SK-N-SH (cell line): ENCODE measurements at regions not wholly inside any gene's neighbourhood (a gene's known extent, or its start where the extent isn't known, plus 50 kb on each side); places are given as distances from the start of the nearest gene placed in this dataset.

Experiments
- CHD2 ChIP-seq: fragments of 150-350 bp; IDR thresholded peaks from 2 replicates; pipeline ENCODE4 v1.6.1; 2018; ENCODE audit warnings: low read length; ENCODE audit not compliant: partially characterized antibody
- IRF3 ChIP-seq: fragments of 150-350 bp; IDR thresholded peaks from 2 replicates; pipeline ENCODE4 v1.6.1; 2016; ENCODE audit warnings: mild to moderate bottlenecking, low read depth, low read length
- YY1 ChIP-seq: IDR thresholded peaks from 2 replicates; pipeline ENCODE4 v1.4.0; 2012; ENCODE audit warnings: low read depth, mild to moderate bottlenecking
- TF ChIP-seq, protein P1 (sequence below): fragments of 150-350 bp; IDR thresholded peaks from 2 replicates; pipeline ENCODE4 v1.6.1; 2017; ENCODE audit warnings: antibody characterized with exemption, low read length, low read depth, borderline replicate concordance
- TF ChIP-seq, protein P2 (sequence below): IDR thresholded peaks from 2 replicates; pipeline ENCODE4; 2012
- TF ChIP-seq, protein P3 (sequence below): fragments of 200-600 bp; sonication (generic); IDR thresholded peaks from 2 replicates; pipeline ENCODE4 v1.6.1; 2017; ENCODE audit warnings: antibody characterized with exemption, mild to moderate bottlenecking, moderate library complexity

DNA sequence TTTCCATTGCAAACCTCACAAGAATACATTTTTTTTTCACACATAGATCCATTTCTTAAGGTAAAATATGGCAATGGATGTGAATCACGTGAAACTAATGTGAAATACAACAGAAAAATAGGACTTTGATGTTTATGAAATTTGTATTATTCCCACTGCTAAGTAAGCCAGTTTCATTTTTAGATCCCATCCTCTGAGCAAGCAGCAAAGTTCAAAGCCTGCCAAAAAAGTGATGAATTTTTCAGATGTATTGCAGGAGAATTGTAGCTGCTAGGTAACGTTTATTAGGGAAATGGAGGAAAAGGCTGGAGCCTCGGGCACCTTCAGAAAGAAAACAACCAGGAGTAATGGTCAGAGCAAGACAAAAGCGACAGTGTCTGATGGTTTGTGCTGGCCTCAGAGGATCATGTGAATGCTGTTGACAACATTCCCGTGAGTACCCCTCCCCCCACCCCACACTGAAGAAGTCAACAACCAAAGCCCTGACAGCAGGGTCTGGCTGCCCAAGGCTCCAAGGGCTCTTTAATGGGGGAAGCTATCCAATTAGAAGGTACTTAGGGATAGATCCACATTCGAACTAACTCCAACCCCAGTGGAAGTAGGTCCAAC is 95.5 kb downstream of the OXGR1 start:
- TF ChIP-seq YY1 (no peak), CHD2 (no peak), IRF3 (no peak)
- TF ChIP-seq, protein P1, sequence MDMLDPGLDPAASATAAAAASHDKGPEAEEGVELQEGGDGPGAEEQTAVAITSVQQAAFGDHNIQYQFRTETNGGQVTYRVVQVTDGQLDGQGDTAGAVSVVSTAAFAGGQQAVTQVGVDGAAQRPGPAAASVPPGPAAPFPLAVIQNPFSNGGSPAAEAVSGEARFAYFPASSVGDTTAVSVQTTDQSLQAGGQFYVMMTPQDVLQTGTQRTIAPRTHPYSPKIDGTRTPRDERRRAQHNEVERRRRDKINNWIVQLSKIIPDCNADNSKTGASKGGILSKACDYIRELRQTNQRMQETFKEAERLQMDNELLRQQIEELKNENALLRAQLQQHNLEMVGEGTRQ: no peak
- TF ChIP-seq, protein P2, sequence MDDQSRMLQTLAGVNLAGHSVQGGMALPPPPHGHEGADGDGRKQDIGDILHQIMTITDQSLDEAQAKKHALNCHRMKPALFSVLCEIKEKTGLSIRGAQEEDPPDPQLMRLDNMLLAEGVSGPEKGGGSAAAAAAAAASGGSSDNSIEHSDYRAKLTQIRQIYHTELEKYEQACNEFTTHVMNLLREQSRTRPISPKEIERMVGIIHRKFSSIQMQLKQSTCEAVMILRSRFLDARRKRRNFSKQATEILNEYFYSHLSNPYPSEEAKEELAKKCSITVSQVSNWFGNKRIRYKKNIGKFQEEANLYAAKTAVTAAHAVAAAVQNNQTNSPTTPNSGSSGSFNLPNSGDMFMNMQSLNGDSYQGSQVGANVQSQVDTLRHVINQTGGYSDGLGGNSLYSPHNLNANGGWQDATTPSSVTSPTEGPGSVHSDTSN: no peak
- TF ChIP-seq, protein P3, sequence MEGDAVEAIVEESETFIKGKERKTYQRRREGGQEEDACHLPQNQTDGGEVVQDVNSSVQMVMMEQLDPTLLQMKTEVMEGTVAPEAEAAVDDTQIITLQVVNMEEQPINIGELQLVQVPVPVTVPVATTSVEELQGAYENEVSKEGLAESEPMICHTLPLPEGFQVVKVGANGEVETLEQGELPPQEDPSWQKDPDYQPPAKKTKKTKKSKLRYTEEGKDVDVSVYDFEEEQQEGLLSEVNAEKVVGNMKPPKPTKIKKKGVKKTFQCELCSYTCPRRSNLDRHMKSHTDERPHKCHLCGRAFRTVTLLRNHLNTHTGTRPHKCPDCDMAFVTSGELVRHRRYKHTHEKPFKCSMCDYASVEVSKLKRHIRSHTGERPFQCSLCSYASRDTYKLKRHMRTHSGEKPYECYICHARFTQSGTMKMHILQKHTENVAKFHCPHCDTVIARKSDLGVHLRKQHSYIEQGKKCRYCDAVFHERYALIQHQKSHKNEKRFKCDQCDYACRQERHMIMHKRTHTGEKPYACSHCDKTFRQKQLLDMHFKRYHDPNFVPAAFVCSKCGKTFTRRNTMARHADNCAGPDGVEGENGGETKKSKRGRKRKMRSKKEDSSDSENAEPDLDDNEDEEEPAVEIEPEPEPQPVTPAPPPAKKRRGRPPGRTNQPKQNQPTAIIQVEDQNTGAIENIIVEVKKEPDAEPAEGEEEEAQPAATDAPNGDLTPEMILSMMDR: no peak
